ENCODE measurements at regions not wholly inside any gene's neighbourhood (a gene's known extent, or its start where the extent isn't known, plus 50 kb on each side); places are given as distances from the start of the nearest gene placed in this dataset.

- in situ Hi-C loops (cut with HindIII; ENCODE audit: low pct_unique_long_range_greater_than_20kb, low sequenced_read_pairs) (no loop called here), intact Hi-C loops (cut with micrococcal nuclease; ENCODE audit: unreplicated experiment) (no loop called here)
- Histone ChIP-seq H3K9me3 (ENCODE audit: control insufficient read depth, insufficient read depth, low read depth, low read length) (peaks cover 6% of the 10 kb centered on the region; the same call in 1 of the 2 replicates), H3K4me1 (ENCODE audit: control insufficient read depth, insufficient read depth, low read length) (no peaks in the 10 kb centered on the region), H3K27me3 (ENCODE audit: control insufficient read depth, insufficient read depth, low read length) (no peaks in the 10 kb centered on the region), H3K36me3 (ENCODE audit: control insufficient read depth, insufficient read depth, low read length) (no peaks in the 10 kb centered on the region), H3K4me3 (ENCODE audit: low read depth in 2 of 2, low read length in 2 of 2) (no peak overlapping the region), H3K27ac (ENCODE audit: low read length) (no peak overlapping the region)
- POLR2A ChIA-PET = no interaction called here
- no peak for ATAC-seq
- no peak for DNase-seq (ENCODE audit: low read depth, low spot score)
- TF ChIP-seq TCF7L2 (IDR thresholded peaks at IDR 0.05; ENCODE audit: low read depth, low read length) = no peak
- no peak for TF ChIP-seq CTCF (IDR thresholded peaks at IDR 0.05)
- TF ChIP-seq POLR2AphosphoS5 (IDR thresholded peaks at IDR 0.05; ENCODE audit: low read depth, low read length) = no peak
- TF ChIP-seq, protein P1, sequence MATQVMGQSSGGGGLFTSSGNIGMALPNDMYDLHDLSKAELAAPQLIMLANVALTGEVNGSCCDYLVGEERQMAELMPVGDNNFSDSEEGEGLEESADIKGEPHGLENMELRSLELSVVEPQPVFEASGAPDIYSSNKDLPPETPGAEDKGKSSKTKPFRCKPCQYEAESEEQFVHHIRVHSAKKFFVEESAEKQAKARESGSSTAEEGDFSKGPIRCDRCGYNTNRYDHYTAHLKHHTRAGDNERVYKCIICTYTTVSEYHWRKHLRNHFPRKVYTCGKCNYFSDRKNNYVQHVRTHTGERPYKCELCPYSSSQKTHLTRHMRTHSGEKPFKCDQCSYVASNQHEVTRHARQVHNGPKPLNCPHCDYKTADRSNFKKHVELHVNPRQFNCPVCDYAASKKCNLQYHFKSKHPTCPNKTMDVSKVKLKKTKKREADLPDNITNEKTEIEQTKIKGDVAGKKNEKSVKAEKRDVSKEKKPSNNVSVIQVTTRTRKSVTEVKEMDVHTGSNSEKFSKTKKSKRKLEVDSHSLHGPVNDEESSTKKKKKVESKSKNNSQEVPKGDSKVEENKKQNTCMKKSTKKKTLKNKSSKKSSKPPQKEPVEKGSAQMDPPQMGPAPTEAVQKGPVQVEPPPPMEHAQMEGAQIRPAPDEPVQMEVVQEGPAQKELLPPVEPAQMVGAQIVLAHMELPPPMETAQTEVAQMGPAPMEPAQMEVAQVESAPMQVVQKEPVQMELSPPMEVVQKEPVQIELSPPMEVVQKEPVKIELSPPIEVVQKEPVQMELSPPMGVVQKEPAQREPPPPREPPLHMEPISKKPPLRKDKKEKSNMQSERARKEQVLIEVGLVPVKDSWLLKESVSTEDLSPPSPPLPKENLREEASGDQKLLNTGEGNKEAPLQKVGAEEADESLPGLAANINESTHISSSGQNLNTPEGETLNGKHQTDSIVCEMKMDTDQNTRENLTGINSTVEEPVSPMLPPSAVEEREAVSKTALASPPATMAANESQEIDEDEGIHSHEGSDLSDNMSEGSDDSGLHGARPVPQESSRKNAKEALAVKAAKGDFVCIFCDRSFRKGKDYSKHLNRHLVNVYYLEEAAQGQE (IDR thresholded peaks at IDR 0.05; ENCODE audit: insufficient read depth in 1 of 2, low read depth in 2 of 2, low read length in 1 of 2) = no peak
- TF ChIP-seq SIN3A (IDR thresholded peaks at IDR 0.05; ENCODE audit: borderline replicate concordance, insufficient read depth, low read depth, low read length) = no peak
- BruUV-seq (replicated peaks) = no TSS peak
- CTCF ChIA-PET = no interaction called here
Measured at GRCh38 chr2:228938629-228939028, 332.5 kb downstream of the PID1 start.

DNA sequence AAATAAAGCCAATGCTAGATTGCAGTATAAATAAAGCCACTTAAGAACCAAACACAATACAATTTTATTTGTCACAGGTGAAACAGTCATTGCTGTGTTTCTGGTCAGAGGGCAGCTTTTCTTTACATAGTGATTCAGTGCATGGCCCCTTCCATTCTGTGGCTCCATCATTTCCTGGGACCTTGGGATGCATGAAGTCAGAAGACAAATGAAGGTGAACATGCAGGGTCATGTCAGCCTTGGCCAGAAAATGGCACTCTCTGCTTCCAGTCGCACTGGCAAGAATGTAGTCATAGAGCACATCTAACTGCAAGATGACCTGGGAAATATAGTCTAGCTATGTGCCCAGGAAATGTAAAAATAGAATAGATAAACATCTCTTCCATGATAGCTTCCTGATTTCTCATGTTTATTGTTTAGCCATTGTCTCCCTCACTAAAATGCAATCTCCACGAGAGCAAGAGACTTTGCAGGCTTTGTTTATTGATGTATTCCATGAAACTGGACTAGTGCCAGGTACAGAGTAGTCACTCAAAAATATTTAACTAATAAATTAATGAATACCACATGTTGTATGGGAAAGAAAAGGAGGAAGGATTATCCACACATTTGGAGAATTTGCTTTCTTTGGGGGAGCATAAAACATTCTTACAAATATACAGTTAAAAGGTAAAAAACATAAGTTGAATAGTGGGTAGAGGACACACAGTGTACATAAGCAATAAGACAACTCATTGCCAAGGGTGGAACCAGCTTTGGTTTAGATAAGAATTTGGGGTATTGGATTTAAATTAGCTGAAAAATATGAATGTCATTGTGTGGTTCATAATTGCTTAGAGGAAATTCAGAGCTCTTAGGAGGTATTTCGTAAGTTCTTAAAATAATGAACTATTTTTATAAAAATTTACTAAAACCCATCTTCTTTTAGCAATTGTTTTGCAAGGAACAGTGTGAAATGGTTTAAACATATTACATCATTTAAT lies 343.8 kb downstream of the PID1 start:
- no peaks in the 10 kb centered on the region for H3K36me3 ChIP-seq (ENCODE audit: control insufficient read depth, insufficient read depth, low read length)
- H3K4me1 ChIP-seq (ENCODE audit: control insufficient read depth, insufficient read depth, low read length) = no peaks in the 10 kb centered on the region
- no peak for TF ChIP-seq TCF7L2 (IDR thresholded peaks at IDR 0.05; ENCODE audit: low read depth, low read length)
- TF ChIP-seq, protein P1 (IDR thresholded peaks at IDR 0.05; ENCODE audit: insufficient read depth in 1 of 2, low read depth in 2 of 2, low read length in 1 of 2) = no peak
- TF ChIP-seq CTCF (IDR thresholded peaks at IDR 0.05) = no peak
- TF ChIP-seq POLR2AphosphoS5 (IDR thresholded peaks at IDR 0.05; ENCODE audit: low read depth, low read length) = no peak
- TF ChIP-seq SIN3A (IDR thresholded peaks at IDR 0.05; ENCODE audit: borderline replicate concordance, insufficient read depth, low read depth, low read length) = no peak
- BruUV-seq (replicated peaks) = no TSS peak
- intact Hi-C loops (cut with micrococcal nuclease; ENCODE audit: unreplicated experiment) (no loop called here), in situ Hi-C loops (cut with HindIII; ENCODE audit: low pct_unique_long_range_greater_than_20kb, low sequenced_read_pairs) (no loop called here)
- ChIA-PET CTCF (no interaction called here), POLR2A (no interaction called here)
- no peaks in the 10 kb centered on the region for H3K9me3 ChIP-seq (ENCODE audit: control insufficient read depth, insufficient read depth, low read depth, low read length)
- ATAC-seq (no peak), DNase-seq (ENCODE audit: low read depth, low spot score) (no peak)
- no peaks in the 10 kb centered on the region for H3K27me3 ChIP-seq (ENCODE audit: control insufficient read depth, insufficient read depth, low read length)
- no peak overlapping the region for H3K4me3 ChIP-seq (ENCODE audit: low read depth in 2 of 2, low read length in 2 of 2)
- H3K27ac ChIP-seq (ENCODE audit: low read length) = no peak overlapping the region

Data from Panc1 (cell line).